ENCODE measurements at regions not wholly inside any gene's neighbourhood (a gene's known extent, or its start where the extent isn't known, plus 50 kb on each side); places are given as distances from the start of the nearest gene placed in this dataset.

- no peaks in the 10 kb centered on the region for H3K27me3 ChIP-seq (ENCODE audit: insufficient read depth in 3 of 3, low read length in 2 of 3)
- no peak overlapping the region for H3K27ac ChIP-seq
- WGBS, 3 donors, result 81 to 90% (median 82%) methylated on average over 2 of the region's 2 CpGs
- TF ChIP-seq CTCF (IDR thresholded peaks at IDR 0.05), result no peak
- DNase-seq (no peak), ATAC-seq (no peak)
- no peaks in the 10 kb centered on the region for H3K36me3 ChIP-seq (ENCODE audit: insufficient read depth in 1 of 2, low read depth in 1 of 2)
- no peaks in the 10 kb centered on the region for H3K9me3 ChIP-seq
- intact Hi-C loops (cut with DNase I), result no loop called here
- H3K4me3 ChIP-seq, result no peak overlapping the region
- H3K4me1 ChIP-seq, result no peaks in the 10 kb centered on the region
Measured at GRCh38 chr5:68359699-68360098, 144.1 kb downstream of the PIK3R1 start.

- intact Hi-C loops (cut with DNase I), result no loop called here
- TF ChIP-seq CTCF (IDR thresholded peaks at IDR 0.05), result no peak
- DNase-seq, result no peak
- Histone ChIP-seq H3K27me3 (ENCODE audit: insufficient read depth in 3 of 3, low read length in 2 of 3) (no peaks in the 10 kb centered on the region), H3K4me3 (no peak overlapping the region), H3K27ac (no peak overlapping the region), H3K9me3 (no peaks in the 10 kb centered on the region), H3K4me1 (no peaks in the 10 kb centered on the region), H3K36me3 (ENCODE audit: insufficient read depth in 1 of 2, low read depth in 1 of 2) (no peaks in the 10 kb centered on the region)
- 75 to 85% (median 78%) methylated on average over 1 of the region's 1 CpG for WGBS, 3 donors
- ATAC-seq, result no peak
Measured at GRCh38 chr5:68362331-68362730, 146.8 kb downstream of the PIK3R1 start.

GRCh38 chr5:68365889-68366288, 150.3 kb downstream of the PIK3R1 start:
- H3K27ac ChIP-seq, result no peak overlapping the region
- H3K27me3 ChIP-seq (ENCODE audit: insufficient read depth in 3 of 3, low read length in 2 of 3), result no peaks in the 10 kb centered on the region
- no peaks in the 10 kb centered on the region for H3K36me3 ChIP-seq (ENCODE audit: insufficient read depth in 1 of 2, low read depth in 1 of 2)
- H3K4me1 ChIP-seq, result no peaks in the 10 kb centered on the region
- 90 to 97% (median 95%) methylated on average over 1 of the region's 1 CpG for WGBS, 3 donors
- intact Hi-C loops (cut with DNase I), result no loop called here
- ATAC-seq, result no peak
- TF ChIP-seq CTCF (IDR thresholded peaks at IDR 0.05), result no peak
- H3K4me3 ChIP-seq, result no peak overlapping the region
- no peaks in the 10 kb centered on the region for H3K9me3 ChIP-seq
- no peak for DNase-seq

- Histone ChIP-seq H3K9me3 (no peaks in the 10 kb centered on the region), H3K36me3 (ENCODE audit: insufficient read depth in 1 of 2, low read depth in 1 of 2) (no peaks in the 10 kb centered on the region), H3K4me1 (no peaks in the 10 kb centered on the region), H3K4me3 (no peak overlapping the region), H3K27ac (no peak overlapping the region), H3K27me3 (ENCODE audit: insufficient read depth in 3 of 3, low read length in 2 of 3) (no peaks in the 10 kb centered on the region)
- intact Hi-C loops (cut with DNase I), result no loop called here
- TF ChIP-seq CTCF (IDR thresholded peaks at IDR 0.05), result no peak
- ATAC-seq (no peak), DNase-seq (no peak)
- 92 to 100% (median 95%) methylated on average over 2 of the region's 2 CpGs for WGBS, 3 donors
Measured at GRCh38 chr5:68367287-68367686, 151.7 kb downstream of the PIK3R1 start.

- 87 to 93% (median 90%) methylated on average over 4 of the region's 4 CpGs for WGBS, 3 donors
- Histone ChIP-seq H3K27me3 (ENCODE audit: insufficient read depth in 3 of 3, low read length in 2 of 3) (no peaks in the 10 kb centered on the region), H3K27ac (no peak overlapping the region), H3K9me3 (no peaks in the 10 kb centered on the region), H3K36me3 (ENCODE audit: insufficient read depth in 1 of 2, low read depth in 1 of 2) (no peaks in the 10 kb centered on the region), H3K4me3 (no peak overlapping the region), H3K4me1 (no peaks in the 10 kb centered on the region)
- DNase-seq, result no peak
- no peak for ATAC-seq
- no peak for TF ChIP-seq CTCF (IDR thresholded peaks at IDR 0.05)
- intact Hi-C loops (cut with DNase I), result no loop called here
Measured at GRCh38 chr5:68367717-68368116, 152.2 kb downstream of the PIK3R1 start.
